Activated T-helper 1 cell treated with Interleukin-2 at 50 U/mL for 16 hours (primary cell): ENCODE measurements at regions not wholly inside any gene's neighbourhood (a gene's known extent, or its start where the extent isn't known, plus 50 kb on each side); places are given as distances from the start of the nearest gene placed in this dataset.

Experiments
- DNase-seq: peaks from one replicate; pipeline ENCODE4 v3.0.0-alpha.2; 2020; ENCODE audit warnings: low read depth

DNA sequence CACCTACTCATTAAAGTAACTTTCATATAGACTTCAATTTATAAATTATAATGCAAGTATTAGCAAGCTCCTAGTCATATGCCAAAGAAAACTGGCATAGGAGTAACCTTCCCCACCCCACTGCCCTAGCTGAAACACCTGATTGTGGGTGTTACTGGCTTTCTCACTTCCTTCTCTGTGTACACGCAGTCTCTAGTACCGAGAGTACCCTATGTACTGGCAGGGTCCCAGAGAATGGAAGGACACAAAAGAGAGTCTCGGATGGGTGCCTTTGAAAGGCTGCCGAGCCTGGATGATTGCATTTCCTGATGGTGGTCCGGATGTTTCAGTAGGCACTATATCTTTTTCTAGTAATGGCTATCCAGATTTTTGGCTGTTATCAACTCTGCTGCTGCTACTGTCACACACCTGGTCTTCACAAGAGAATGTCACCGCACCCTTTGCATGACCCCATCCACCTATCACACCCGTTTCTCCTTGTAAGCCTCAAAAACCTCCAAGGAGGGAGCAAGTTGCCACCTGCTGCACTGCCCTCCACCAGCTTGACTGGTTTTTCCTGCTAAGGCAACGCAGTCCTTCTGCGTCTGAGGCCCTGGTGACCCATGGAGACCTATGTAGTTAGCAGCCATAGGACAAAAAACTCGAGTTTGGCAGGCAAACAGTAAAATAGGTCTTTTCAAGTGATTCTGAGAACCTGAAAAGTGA lies 53.8 kb upstream of the CLINT1 start:
- DNase-seq: no peak

DNA sequence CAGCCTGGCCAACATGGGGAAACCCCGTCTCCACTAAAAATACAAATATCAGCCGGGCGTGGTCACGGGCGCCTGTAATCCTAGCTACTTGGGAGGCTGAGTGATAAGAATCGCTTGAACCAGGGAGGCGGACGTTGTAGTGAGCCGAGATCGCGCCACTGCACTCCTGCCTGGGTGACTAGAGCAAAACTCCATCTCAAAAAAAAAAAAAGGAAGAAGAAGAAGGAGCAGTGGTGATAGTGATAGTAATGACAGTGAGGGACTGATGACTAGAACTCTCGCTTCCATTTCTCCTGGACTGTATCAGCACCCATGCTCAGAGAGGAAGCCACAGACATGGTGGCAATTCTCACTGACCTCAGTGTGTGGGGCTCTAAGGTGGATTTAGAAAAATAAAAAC lies 52.6 kb upstream of the CLINT1 start:
- no peak for DNase-seq
